HCT116 (cell line): ENCODE measurements at regions not wholly inside any gene's neighbourhood (a gene's known extent, or its start where the extent isn't known, plus 50 kb on each side); places are given as distances from the start of the nearest gene placed in this dataset.

Experiments
- ATAC-seq: fragments of 200-7000 bp; cut with Tn5 transposase; 2 replicates; pipeline ENCODE4 v1.9.1; 2020; ENCODE audit warnings: mild to moderate bottlenecking, moderate library complexity
- BruUV-seq: library from RNA; stranded (reverse); fragments of 400-500 nt; replicated peaks from 2 replicates; lab custom pipeline; 2021; lab: Mats Ljungman, UMichigan
- CTCF ChIA-PET: fragments of 300-600 bp; sonication (Branson Sonifier 250); formaldehyde crosslinking; loops from one replicate; lab custom pipeline; 2021; ENCODE audit warnings: antibody characterized with exemption; lab: Charles Lee
- POLR2A ChIA-PET: fragments of 300-600, 350-600 bp; sonication (Branson Sonifier 250); formaldehyde crosslinking; loops from one replicate; lab custom pipeline; 2021; ENCODE audit warnings: antibody characterized with exemption; lab: Charles Lee
- RAD21 ChIA-PET, 2 experiments: fragments of 300-600 bp; sonication (Branson Sonifier 250); formaldehyde crosslinking; loops; one replicate each; lab custom pipeline; 2023; ENCODE audit warnings: low total read pairs in 2 of 2; ENCODE audit not compliant: uncharacterized antibody in 2 of 2, unreplicated experiment in 2 of 2, low non-redundant PET in 1 of 2; lab: Charles Lee
- DNase-seq: peaks from one replicate; pipeline ENCODE4 v3.0.0-alpha.2; 2010; ENCODE audit warnings: low read depth, low spot score
- H2AFZ ChIP-seq: fragments of 200-600 bp; shearing (Covaris generic), sonication (generic); 2 replicates; pipeline ENCODE4 v1.6.1; 2017; ENCODE audit warnings: low read depth, mixed run types, mixed read lengths, antibody characterized with exemption, low read length; ENCODE audit not compliant: poor library complexity, severe bottlenecking
- H3K27ac ChIP-seq: 2 replicates; pipeline ENCODE4 v1.5.1; 2012; ENCODE audit warnings: low read depth, low read length
- H3K27me3 ChIP-seq: fragments of 200-600 bp; sonication (generic); 2 replicates; pipeline ENCODE4 v1.6.1; 2016; ENCODE audit warnings: mixed run types, low read length, mixed read lengths; ENCODE audit not compliant: insufficient read depth
- H3K36me3 ChIP-seq, 2 experiments: fragments of 200-500 bp in 1 of 2; fragments of 200-600 bp in 1 of 2; sonication (Bioruptor generic) in 1 of 2; sonication (generic) in 1 of 2; 2 replicates each; pipeline versions ENCODE4 v1.5.1 to v1.6.1; 2014 to 2016; ENCODE audit warnings: low read length in 2 of 2, inconsistent platforms in 1 of 2, mixed read lengths in 1 of 2, mixed run types in 1 of 2; ENCODE audit not compliant: insufficient read depth in 2 of 2, control insufficient read depth in 1 of 2
- H3K4me1 ChIP-seq, 2 experiments: fragments of 200-600 bp in 1 of 2; sonication (generic) in 1 of 2; 2 replicates each; pipeline versions ENCODE4 v1.5.1 to v1.6.1; 2012 to 2017; ENCODE audit warnings: low read length in 2 of 2, inconsistent platforms in 1 of 2, mild to moderate bottlenecking in 1 of 2, mixed read lengths in 1 of 2, mixed run types in 1 of 2, moderate library complexity in 1 of 2; ENCODE audit not compliant: insufficient read depth in 2 of 2, control insufficient read depth in 1 of 2
- H3K4me2 ChIP-seq: fragments of 200-600 bp; sonication (generic); 2 replicates; pipeline ENCODE4 v1.6.1; 2017; ENCODE audit warnings: mixed run types, low read length, mixed read lengths
- H3K4me3 ChIP-seq, 2 experiments: fragments of 200-600 bp in 1 of 2; sonication (generic) in 1 of 2; replicated peaks in 1 of 2; 2 replicates each; pipeline ENCODE4 v1.5.1; 2011 to 2016; ENCODE audit warnings: low read length in 2 of 2, control low read depth in 1 of 2, low read depth in 1 of 2, mild to moderate bottlenecking in 1 of 2, mixed read lengths in 1 of 2, mixed run types in 1 of 2
- H3K79me2 ChIP-seq: fragments of 200-600 bp; sonication (generic); 2 replicates; pipeline ENCODE4 v1.6.1; 2017; ENCODE audit warnings: mild to moderate bottlenecking, mixed run types, low read length, moderate library complexity, mixed read lengths; ENCODE audit not compliant: insufficient read depth
- H3K9ac ChIP-seq: fragments of 200-600 bp; sonication (generic); 2 replicates; pipeline ENCODE4 v1.6.1; 2016; ENCODE audit warnings: low read length, mixed read lengths
- H3K9me2 ChIP-seq: fragments of 200-600 bp; sonication (generic), shearing (Covaris generic); 2 replicates; pipeline ENCODE4 v1.6.1; 2017; ENCODE audit warnings: mixed run types, mild to moderate bottlenecking, moderate library complexity; ENCODE audit not compliant: insufficient read depth
- H3K9me3 ChIP-seq, 2 experiments: fragments of 200-500 bp in 1 of 2; fragments of 200-600 bp in 1 of 2; sonication (Bioruptor generic) in 1 of 2; sonication (generic) in 1 of 2; 2 replicates each; pipeline ENCODE4 v1.6.1; 2014 to 2017; ENCODE audit warnings: low read length in 2 of 2, mixed read lengths in 2 of 2, inconsistent platforms in 1 of 2, low read depth in 1 of 2, mild to moderate bottlenecking in 1 of 2, mixed run types in 1 of 2, moderate library complexity in 1 of 2; ENCODE audit not compliant: control insufficient read depth in 1 of 2, insufficient read depth in 1 of 2
- H4K20me1 ChIP-seq: fragments of 200-600 bp; sonication (generic), shearing (Covaris generic); 2 replicates; pipeline ENCODE4 v1.6.1; 2017; ENCODE audit warnings: mixed run types, mild to moderate bottlenecking, moderate library complexity; ENCODE audit not compliant: insufficient read depth
- CBX3 ChIP-seq: IDR thresholded peaks from 2 replicates; pipeline ENCODE4 v1.6.1; 2012; ENCODE audit warnings: low read depth
- CEBPB ChIP-seq: IDR thresholded peaks from 2 replicates; pipeline ENCODE4 v1.6.1; 2012; ENCODE audit warnings: low read depth
- EZH2 ChIP-seq: fragments of 200-600 bp; sonication (generic); IDR thresholded peaks from 2 replicates; pipeline ENCODE4 v1.6.1; 2017; ENCODE audit warnings: antibody characterized with exemption, mixed run types
- EZH2phosphoT487 ChIP-seq: fragments of 200-600 bp; IDR thresholded peaks from 2 replicates; pipeline ENCODE4 v1.6.1; 2018; ENCODE audit warnings: antibody characterized with exemption, borderline replicate concordance
- JUND ChIP-seq: IDR thresholded peaks from 2 replicates; pipeline ENCODE4 v1.6.1; 2012
- POLR2AphosphoS5 ChIP-seq: IDR thresholded peaks from 2 replicates; pipeline ENCODE4 v1.6.1; 2011; ENCODE audit warnings: mild to moderate bottlenecking, low read depth, low read length, moderate library complexity
- RAD21 ChIP-seq: IDR thresholded peaks from 2 replicates; pipeline ENCODE4 v1.6.1; 2012; ENCODE audit warnings: low read depth, mild to moderate bottlenecking
- SIN3A ChIP-seq: IDR thresholded peaks from 2 replicates; pipeline ENCODE4 v1.6.1; 2012; ENCODE audit warnings: low read depth
- SP1 ChIP-seq: IDR thresholded peaks from 2 replicates; pipeline ENCODE4 v1.6.1; 2012; ENCODE audit warnings: low read depth
- TCF7L2 ChIP-seq: IDR thresholded peaks from 2 replicates; pipeline ENCODE4 v1.7.0; 2011; ENCODE audit warnings: borderline replicate concordance, inconsistent platforms; ENCODE audit not compliant: insufficient read depth, insufficient read length; ENCODE audit errors: extremely low read depth
- YY1 ChIP-seq: IDR thresholded peaks from 2 replicates; pipeline ENCODE4 v1.6.1; 2011; ENCODE audit warnings: low read length, low read depth, moderate library complexity, mild to moderate bottlenecking; ENCODE audit not compliant: insufficient replicate concordance; ENCODE audit errors: extremely low read depth
- ZFX ChIP-seq: fragments of 450-650 bp; IDR thresholded peaks from 2 replicates; pipeline ENCODE4 v1.6.1; 2017
- ZNF274 ChIP-seq: fragments of 200-500 bp; sonication (Bioruptor generic); IDR thresholded peaks from 2 replicates; pipeline ENCODE4 v1.6.1; 2014; ENCODE audit warnings: mild to moderate bottlenecking, low read depth, low read length, inconsistent platforms
- intact Hi-C: fragments of 100-400 bp; cut with micrococcal nuclease; formaldehyde crosslinking; loops from 2 replicates; pipeline ENCODE4 v1.10.0; 2022
- TF ChIP-seq, protein P1 (sequence below): IDR thresholded peaks from 2 replicates; pipeline ENCODE4 v1.6.1; 2012
- TF ChIP-seq, protein P2 (sequence below): IDR thresholded peaks from 2 replicates; pipeline ENCODE4 v1.6.1; 2011; ENCODE audit warnings: mild to moderate bottlenecking, low read length, moderate library complexity; ENCODE audit not compliant: insufficient replicate concordance; ENCODE audit errors: extremely low read depth
- TF ChIP-seq, protein P3 (sequence below): IDR thresholded peaks from 2 replicates; pipeline ENCODE4 v1.6.1; 2012; ENCODE audit warnings: low read depth

DNA sequence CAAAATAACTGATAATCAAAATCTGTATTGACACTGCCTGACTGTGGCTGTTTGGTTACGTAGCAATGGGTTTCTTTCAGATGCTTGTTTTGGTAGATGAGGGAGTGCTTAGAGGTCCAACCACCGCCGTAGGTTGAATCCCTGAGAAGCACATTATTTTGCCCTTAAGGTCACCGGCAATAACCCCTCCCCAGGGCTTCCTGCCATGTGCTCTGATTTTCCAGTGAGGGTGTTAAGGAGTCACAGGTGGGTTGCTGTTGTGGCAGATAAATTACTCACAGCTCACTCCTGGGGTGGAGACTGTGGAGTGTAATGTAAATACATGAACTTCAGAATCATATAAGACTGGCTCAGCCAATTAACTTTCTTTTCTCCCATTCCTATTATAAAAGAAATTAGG lies 81.5 kb upstream of the ZP4 start:
- no peak overlapping the region for H3K4me3 ChIP-seq
- no peak overlapping the region for H3K27ac ChIP-seq
- no TSS peak for BruUV-seq
- ChIA-PET CTCF (no interaction called here), RAD21 (no interaction called here), POLR2A (no interaction called here)
- H3K4me2 ChIP-seq, result no peak overlapping the region
- H3K9me3 ChIP-seq, result peaks cover 13 to 31% of the 10 kb centered on the region in 2 experiments; a peak in 2 of 4 replicates
- no peak overlapping the region for H3K9ac ChIP-seq
- no peaks in the 10 kb centered on the region for H3K27me3 ChIP-seq
- no peaks in the 10 kb centered on the region for H4K20me1 ChIP-seq
- H2AFZ ChIP-seq, result no peak overlapping the region
- no peak for ATAC-seq
- H3K36me3 ChIP-seq, result no peaks in the 10 kb centered on the region
- H3K4me1 ChIP-seq, result no peaks in the 10 kb centered on the region
- no peaks in the 10 kb centered on the region for H3K79me2 ChIP-seq
- no peak for DNase-seq
- H3K9me2 ChIP-seq, result no peaks in the 10 kb centered on the region
- intact Hi-C loops, result no loop called here
- TF ChIP-seq TCF7L2 (no peak), SP1 (no peak), SIN3A (no peak), RAD21 (no peak), CBX3 (no peak), POLR2AphosphoS5 (no peak), CEBPB (no peak), ZNF274 (no peak), ZFX (no peak), YY1 (no peak), EZH2phosphoT487 (no peak), JUND (no peak), EZH2 (no peak)
- TF ChIP-seq, protein P1, sequence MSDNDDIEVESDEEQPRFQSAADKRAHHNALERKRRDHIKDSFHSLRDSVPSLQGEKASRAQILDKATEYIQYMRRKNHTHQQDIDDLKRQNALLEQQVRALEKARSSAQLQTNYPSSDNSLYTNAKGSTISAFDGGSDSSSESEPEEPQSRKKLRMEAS, result no peak
- TF ChIP-seq, protein P2, sequence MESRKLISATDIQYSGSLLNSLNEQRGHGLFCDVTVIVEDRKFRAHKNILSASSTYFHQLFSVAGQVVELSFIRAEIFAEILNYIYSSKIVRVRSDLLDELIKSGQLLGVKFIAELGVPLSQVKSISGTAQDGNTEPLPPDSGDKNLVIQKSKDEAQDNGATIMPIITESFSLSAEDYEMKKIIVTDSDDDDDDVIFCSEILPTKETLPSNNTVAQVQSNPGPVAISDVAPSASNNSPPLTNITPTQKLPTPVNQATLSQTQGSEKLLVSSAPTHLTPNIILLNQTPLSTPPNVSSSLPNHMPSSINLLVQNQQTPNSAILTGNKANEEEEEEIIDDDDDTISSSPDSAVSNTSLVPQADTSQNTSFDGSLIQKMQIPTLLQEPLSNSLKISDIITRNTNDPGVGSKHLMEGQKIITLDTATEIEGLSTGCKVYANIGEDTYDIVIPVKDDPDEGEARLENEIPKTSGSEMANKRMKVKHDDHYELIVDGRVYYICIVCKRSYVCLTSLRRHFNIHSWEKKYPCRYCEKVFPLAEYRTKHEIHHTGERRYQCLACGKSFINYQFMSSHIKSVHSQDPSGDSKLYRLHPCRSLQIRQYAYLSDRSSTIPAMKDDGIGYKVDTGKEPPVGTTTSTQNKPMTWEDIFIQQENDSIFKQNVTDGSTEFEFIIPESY, result no peak
- TF ChIP-seq, protein P3, sequence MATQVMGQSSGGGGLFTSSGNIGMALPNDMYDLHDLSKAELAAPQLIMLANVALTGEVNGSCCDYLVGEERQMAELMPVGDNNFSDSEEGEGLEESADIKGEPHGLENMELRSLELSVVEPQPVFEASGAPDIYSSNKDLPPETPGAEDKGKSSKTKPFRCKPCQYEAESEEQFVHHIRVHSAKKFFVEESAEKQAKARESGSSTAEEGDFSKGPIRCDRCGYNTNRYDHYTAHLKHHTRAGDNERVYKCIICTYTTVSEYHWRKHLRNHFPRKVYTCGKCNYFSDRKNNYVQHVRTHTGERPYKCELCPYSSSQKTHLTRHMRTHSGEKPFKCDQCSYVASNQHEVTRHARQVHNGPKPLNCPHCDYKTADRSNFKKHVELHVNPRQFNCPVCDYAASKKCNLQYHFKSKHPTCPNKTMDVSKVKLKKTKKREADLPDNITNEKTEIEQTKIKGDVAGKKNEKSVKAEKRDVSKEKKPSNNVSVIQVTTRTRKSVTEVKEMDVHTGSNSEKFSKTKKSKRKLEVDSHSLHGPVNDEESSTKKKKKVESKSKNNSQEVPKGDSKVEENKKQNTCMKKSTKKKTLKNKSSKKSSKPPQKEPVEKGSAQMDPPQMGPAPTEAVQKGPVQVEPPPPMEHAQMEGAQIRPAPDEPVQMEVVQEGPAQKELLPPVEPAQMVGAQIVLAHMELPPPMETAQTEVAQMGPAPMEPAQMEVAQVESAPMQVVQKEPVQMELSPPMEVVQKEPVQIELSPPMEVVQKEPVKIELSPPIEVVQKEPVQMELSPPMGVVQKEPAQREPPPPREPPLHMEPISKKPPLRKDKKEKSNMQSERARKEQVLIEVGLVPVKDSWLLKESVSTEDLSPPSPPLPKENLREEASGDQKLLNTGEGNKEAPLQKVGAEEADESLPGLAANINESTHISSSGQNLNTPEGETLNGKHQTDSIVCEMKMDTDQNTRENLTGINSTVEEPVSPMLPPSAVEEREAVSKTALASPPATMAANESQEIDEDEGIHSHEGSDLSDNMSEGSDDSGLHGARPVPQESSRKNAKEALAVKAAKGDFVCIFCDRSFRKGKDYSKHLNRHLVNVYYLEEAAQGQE, result no peak
